Fibroblast of skin of back (primary cell): ENCODE measurements at regions not wholly inside any gene's neighbourhood (a gene's known extent, or its start where the extent isn't known, plus 50 kb on each side); places are given as distances from the start of the nearest gene placed in this dataset.

ENCODE experiments used
- DNase-seq: peaks from one replicate; pipeline ENCODE4 v3.0.0-alpha.2; 2013

DNA sequence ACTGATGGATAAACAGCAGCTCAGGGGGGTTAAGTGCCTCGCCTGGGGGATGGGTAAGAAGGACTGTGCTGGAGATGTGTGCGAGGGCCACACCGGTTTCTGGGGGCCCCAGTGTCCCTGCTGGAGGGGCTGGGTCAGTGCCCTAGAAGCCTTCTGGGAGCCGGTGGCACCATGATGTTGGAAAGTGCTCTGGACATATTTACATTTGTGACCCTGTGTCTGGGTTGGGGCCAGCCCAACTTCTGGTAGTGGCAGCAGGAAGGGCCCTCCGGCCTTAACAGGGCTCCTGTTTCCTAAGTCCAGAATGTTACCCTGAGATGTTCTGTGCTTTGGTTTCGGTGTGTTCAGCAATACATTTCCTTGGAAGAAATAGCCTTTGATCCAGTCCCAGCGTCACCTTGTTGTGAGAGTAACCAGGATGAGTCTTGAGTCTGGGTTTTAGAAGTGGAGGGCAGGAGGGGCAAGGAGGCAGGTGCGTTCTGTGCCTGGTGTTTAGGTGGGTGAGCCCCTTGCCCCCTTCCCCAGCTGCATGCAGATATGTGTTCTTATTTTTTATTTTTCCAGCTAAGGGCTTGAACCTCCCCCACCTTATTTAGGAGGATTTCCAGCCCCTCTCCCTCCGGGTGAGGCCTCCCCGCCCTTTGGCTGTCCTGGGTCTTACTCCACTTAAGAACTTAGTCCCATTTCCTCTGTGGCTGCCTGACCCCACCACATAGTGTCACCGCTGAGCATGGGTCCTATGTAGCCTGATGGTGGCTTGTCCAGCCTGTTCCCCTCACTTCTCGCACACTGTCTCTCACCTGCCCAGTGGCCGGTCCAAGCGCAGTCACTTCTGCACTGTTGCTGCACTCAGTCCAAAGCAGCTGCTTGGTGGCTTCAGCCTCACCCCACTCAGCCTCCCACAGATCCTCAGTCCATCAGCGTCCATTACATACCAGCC, 132.7 kb upstream of the HS6ST1 start:
- DNase-seq: no peak

DNA sequence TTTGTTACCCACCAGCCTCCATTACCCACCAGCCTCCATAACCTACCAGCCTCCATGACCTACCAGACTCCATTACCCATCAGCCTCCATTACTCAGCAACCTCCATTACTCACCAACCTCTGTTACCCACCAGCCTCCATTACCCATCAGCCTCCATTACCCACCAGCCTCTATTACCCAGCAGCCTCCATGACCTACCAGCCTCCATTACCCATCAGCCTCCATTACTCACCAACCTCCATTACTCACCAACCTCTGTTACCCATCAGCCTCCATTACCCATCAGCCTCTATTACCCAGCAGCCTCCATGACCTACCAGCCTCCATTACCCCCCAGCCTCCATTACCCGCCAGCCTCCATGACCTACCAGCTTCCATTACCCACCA, 133.3 kb upstream of the HS6ST1 start:
- no peak for DNase-seq

DNA sequence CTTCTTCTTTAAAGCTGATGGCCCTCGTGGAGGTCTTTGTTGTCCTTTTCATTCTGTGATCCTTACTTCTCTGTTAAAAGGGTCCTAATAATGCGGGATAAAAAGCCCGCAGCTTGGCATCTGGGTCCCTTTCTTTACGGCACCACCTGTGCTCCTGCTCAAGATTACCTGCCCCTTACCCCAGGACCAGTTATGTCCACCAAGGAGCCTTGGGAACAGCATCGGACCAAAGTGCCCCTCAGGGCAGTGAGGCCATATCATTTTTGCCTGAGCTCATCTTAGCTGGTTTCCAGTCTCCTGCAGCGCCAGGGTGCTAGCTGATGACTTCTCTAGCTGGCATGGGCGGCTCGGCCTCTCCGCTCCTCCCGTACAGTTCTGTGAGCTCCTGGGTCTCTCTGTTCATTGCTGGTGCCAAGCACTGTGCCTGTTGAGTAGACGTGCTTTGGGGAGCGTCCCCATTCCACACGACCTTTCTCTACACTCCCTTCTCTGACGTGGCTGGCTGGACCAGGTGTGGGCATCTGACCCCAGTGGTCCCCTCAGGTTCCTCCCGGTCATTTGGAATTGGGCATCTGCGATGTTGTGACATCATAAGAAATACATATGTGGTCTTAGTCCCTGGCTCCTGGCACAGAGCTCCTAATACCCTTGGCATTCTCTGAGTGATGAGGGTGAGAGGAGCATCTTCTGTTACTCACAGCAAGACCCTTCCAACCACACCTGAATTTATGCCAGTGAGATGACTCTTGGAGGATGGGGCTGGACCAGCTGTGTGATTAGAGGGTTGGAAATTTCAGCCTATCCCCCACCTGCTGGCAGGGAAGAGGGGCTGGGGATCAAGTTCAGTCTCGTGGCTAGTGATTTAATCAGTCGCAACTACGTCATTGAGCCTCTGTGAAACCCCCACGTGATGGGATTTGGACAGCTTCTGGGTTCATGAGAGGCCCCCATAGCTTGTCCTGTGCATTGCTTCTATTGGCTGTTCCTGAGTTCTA, 134.2 kb upstream of the HS6ST1 start:
- no peak for DNase-seq

DNA sequence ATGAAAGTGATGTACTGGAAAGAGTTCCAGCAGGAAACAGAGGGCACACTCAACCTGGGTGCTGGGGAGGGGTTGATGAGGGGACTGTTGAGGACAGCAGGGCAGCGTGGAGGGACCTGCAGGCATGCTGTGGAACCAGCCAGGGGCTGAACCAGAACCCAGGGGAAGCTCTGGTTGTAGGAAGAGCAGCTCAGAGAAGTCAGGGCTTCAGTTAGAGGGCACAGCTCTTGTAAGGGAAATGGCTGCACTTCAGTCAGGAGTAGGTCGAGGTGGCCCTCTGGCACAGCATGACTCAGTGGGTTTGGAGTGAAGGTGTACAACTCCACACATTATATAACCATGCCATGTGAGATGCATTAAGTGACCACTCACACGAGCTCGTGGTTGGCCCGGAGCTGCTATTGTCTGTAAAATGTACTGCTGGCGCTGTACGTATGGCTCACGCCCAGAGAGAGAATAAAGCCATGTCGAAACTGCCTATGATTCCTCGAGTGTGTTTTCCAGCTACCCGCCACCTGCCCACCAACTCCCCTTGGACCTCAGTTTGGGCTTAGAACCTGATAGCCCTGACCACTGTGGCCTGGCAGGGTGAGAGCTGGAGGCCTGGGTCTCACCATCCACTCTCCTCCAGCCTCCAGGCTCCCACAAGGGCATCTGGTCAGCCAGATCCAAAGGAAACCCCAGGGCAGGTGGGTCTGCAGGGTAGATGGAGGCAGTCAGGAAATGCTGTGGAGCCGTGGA, 136.5 kb upstream of the HS6ST1 start:
- DNase-seq: no peak

- no peak for DNase-seq
These were observed 137.0 kb upstream of the HS6ST1 start for GRCh38 chr2:128455721-128456050.

GRCh38 chr2:128456281-128456680, 137.6 kb upstream of the HS6ST1 start:
- no peak for DNase-seq

GRCh38 chr2:128457006-128457604, 138.4 kb upstream of the HS6ST1 start:
- DNase-seq: no peak

DNA sequence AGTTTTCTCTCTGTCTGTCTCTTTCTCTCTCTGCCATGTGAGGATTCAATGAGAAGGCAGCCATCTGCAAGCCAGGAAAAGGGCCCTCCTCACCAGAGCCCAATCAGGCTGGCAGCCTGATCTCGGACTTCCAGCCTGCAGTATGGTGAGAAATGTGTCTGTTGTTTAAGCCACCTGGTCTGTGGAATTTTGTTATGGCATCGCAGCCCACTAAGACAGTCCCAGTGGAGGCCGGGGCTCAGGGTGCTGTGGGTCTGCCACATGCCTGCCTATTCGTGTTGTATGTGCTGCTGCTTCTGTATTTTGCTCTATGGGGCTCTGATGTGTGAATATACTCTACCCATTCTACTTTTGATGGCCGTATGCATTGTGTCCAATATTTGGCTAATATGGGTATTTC, 139.0 kb upstream of the HS6ST1 start:
- no peak for DNase-seq

GRCh38 chr2:128458505-128458904, 139.8 kb upstream of the HS6ST1 start:
- peak; percentile 24 for DNase-seq

GRCh38 chr2:128464456-128464855, 145.8 kb upstream of the HS6ST1 start:
- DNase-seq: no peak

DNA sequence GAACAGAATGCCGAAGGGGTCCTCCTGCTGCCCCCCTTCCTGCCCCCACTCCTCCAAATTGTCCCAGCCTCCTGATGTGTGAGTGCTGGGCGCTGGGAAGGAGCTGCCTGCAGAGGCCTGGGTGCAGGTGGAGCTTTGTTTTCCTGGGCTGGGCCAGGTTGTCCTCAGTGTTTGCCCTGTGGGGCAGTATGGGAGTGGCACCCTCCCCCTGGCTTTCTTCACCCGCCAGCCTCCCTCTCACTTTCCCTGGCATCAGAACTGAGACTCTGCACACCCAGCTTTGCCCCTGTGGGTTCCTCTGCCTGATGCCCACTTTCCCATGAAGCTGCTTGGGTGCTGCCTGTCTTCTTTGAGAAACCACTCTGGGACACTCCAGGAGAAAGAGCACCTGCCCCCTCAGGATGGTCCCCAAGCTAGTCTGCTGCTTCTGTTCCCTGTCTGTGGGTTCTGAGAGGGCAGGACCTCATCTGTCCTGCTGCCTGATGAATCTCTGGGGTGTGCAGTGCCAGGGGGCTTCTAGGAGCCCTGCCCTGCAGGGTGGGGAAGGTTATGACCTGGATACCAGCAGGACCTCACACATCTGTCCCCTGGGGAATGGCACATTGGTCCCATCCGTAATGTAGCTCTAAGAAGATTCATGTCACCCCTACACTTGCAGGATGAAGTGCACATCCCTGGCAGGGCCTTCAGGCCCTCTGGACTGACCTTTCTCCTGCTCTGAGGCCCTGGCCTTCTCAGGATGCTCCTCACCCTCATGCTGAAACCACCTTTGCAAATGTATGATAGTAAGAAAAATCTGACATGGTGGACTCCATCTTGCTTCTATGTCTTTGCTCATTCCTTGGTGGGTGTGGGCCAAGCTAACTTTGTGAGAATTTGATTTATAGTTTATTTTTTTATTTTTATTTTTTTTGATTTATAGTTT, 146.8 kb upstream of the HS6ST1 start:
- no peak for DNase-seq

- DNase-seq: no peak
These were observed 147.7 kb upstream of the HS6ST1 start for GRCh38 chr2:128466376-128466775.

GRCh38 chr2:128466776-128467175, 148.1 kb upstream of the HS6ST1 start:
- DNase-seq: no peak

- DNase-seq: no peak
These were observed 148.8 kb upstream of the HS6ST1 start for GRCh38 chr2:128467321-128467969.

- DNase-seq: no peak
These were observed 149.7 kb upstream of the HS6ST1 start for GRCh38 chr2:128468186-128468920.

GRCh38 chr2:128469203-128469602, 150.5 kb upstream of the HS6ST1 start:
- DNase-seq: no peak

DNA sequence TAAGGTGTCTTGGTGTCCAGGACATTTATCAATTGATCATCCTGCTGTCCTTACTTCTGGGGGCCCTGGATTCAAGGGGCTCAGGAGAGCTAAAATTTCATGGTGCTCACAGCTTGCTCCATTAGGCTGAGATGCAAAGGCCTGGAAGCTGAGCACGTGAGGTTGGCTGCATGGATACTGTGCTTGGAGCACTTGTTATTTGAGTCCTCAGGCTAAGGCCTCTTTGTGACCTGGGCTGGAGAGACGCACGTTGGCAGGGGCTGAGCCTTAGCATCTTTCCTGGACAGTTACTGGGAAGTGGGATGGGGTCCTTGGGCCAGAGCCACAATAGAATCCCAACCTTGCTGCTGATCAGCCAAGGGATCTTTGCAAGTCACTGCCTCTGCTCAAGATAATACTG, 151.2 kb upstream of the HS6ST1 start:
- no peak for DNase-seq

DNA sequence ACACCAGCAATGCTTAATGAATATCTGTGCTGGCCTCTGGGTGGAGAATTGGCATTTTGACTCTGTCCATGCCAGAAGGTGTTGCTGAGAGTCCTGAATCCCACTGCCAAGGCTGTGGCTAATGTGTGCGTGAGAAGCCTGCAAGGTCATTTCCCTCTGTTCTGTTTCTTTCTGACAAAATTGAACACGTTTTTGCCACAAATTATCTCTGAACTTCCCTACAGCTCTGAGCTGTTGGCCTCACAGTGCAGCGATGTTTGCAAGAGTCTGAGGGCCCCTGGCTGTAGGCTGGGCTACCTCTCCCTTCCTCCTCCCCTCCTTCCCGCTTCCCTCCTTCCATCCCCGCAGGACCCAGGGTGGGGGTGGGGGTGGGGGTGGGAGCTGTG, 154.1 kb upstream of the HS6ST1 start:
- DNase-seq: no peak

DNA sequence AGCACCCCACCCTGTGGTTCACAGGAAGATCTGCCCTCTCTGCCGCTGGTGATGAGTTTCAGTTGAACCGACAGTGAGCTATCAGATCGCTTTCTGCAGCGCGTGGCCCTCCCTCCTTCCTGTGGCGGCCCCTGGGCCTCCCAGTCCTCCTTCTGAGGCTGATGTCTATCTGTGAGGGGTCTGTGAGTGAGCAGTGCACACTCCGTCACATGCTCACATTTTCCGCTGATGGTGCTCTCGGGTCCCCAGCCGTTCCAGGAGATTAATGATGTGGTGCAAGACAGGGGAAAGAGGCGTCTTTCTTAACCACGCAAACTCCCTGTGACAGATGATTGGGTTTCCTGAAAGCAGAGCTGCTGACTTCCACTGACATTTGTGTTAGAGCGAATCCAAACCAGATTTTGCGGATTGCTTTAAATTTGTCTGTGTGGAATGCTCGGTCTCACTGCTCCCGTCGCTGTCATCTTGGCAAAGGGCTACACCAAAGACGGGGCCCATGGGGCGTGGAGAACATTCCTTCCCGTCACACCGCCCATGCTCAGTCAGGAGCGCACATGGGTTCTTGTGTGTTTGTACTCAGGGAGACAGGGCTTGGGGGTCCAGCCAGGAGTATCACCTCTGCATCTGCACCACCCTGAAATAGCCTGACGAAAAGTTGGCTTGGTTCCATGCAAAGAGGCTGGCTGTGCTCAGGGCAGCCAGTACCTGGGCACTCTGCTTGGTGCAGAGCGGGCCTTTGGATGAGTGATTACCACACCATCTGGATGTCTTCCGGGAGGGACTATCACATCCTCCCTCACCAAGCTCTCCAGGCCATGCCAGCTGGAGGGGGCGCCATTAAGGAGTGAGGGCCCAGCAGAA, 154.7 kb upstream of the HS6ST1 start:
- peak; percentile 88 for DNase-seq
